Limb (tissue), 2 donors: ENCODE measurements at regions not wholly inside any gene's neighbourhood (a gene's known extent, or its start where the extent isn't known, plus 50 kb on each side); places are given as distances from the start of the nearest gene placed in this dataset.
A peak's percentile ranks its signal among the peaks of the same experiment; 100 is the strongest.
"Not testable (repeated sequence)": the region's sequence is repeated elsewhere in the genome, so short reads cannot be mapped to it uniquely, and the experiment has no call there.

ENCODE experiments used
- DNase-seq, 2 donors: peaks; one replicate each; pipeline ENCODE4 v3.0.0-alpha.2; 2016; ENCODE audit errors: extremely low spot score in 2 of 2

- no peak for DNase-seq
Measured at GRCh38 chr21:17370263-17370662, 142.6 kb upstream of the CXADR start.

GRCh38 chr21:17370916-17371315 lies 141.9 kb upstream of the CXADR start:
- DNase-seq: no peak

- no peak for DNase-seq
Measured at GRCh38 chr21:17371450-17371849, 141.4 kb upstream of the CXADR start.

GRCh38 chr21:17372200-17372599 lies 140.6 kb upstream of the CXADR start:
- DNase-seq: no peak

- DNase-seq: no peak
Measured at GRCh38 chr21:17386498-17386897, 126.3 kb upstream of the CXADR start.

- DNase-seq: peak in 1 of 2 donors; percentile 66
Measured at GRCh38 chr21:17387030-17387617, 125.7 kb upstream of the CXADR start.

- DNase-seq: no peak
Measured at GRCh38 chr21:17388226-17388625, 124.6 kb upstream of the CXADR start.

GRCh38 chr21:17389311-17389710 lies 123.5 kb upstream of the CXADR start:
- no peak for DNase-seq

- no peak for DNase-seq
Measured at GRCh38 chr21:17390569-17390968, 122.3 kb upstream of the CXADR start.

GRCh38 chr21:17391811-17392340 lies 121.0 kb upstream of the CXADR start:
- no peak for DNase-seq

GRCh38 chr21:17393413-17393812 lies 119.4 kb upstream of the CXADR start:
- no peak for DNase-seq

GRCh38 chr21:17396948-17397347 lies 115.9 kb upstream of the CXADR start:
- no peak for DNase-seq

GRCh38 chr21:17397703-17398102 lies 115.1 kb upstream of the CXADR start:
- DNase-seq: no peak

- not testable (repeated sequence) for DNase-seq
Measured at GRCh38 chr21:17398954-17399353, 113.9 kb upstream of the CXADR start.

- no peak for DNase-seq
Measured at GRCh38 chr21:17402937-17403336, 109.9 kb upstream of the CXADR start.

GRCh38 chr21:17406202-17406601 lies 106.6 kb upstream of the CXADR start:
- DNase-seq: no peak

- no peak for DNase-seq
Measured at GRCh38 chr21:17414766-17415165, 98.1 kb upstream of the CXADR start.

GRCh38 chr21:17416139-17416538 lies 96.7 kb upstream of the CXADR start:
- DNase-seq: no peak

- no peak for DNase-seq
Measured at GRCh38 chr21:17422931-17423330, 89.9 kb upstream of the CXADR start.

- DNase-seq: no peak
Measured at GRCh38 chr21:17427157-17427556, 85.7 kb upstream of the CXADR start.

- DNase-seq: no peak
Measured at GRCh38 chr21:17427831-17428483, 84.9 kb upstream of the CXADR start.

GRCh38 chr21:17428484-17428869 lies 84.4 kb upstream of the CXADR start:
- no peak for DNase-seq

- no peak for DNase-seq
Measured at GRCh38 chr21:17428980-17429379, 83.9 kb upstream of the CXADR start.
